H1 (cell line): ENCODE measurements at regions not wholly inside any gene's neighbourhood (a gene's known extent, or its start where the extent isn't known, plus 50 kb on each side); places are given as distances from the start of the nearest gene placed in this dataset.

ENCODE experiments used
- RAD21 ChIP-seq, 2 experiments: IDR thresholded peaks in 1 of 2; conservative IDR thresholded peaks in 1 of 2; 2 replicates each; pipeline ENCODE4 v1.6.1; 2011; ENCODE audit warnings: low read depth in 2 of 2, low read length in 2 of 2, improper control_type of control experiment in 1 of 2, inconsistent platforms in 1 of 2, mild to moderate bottlenecking in 1 of 2, moderate library complexity in 1 of 2
- SRF ChIP-seq: IDR thresholded peaks from 2 replicates; pipeline ENCODE4 v1.6.1; 2011; ENCODE audit warnings: mild to moderate bottlenecking, low read depth, low read length, moderate library complexity
- TF ChIP-seq, protein P1 (sequence below): fragments of 300-600 bp; sonication (generic); IDR thresholded peaks from 2 replicates; pipeline ENCODE4 v1.7.1; 2012; ENCODE audit warnings: low read length, moderate library complexity, mild to moderate bottlenecking, inconsistent platforms; ENCODE audit not compliant: insufficient replicate concordance
- TF ChIP-seq, protein P2 (sequence below): IDR thresholded peaks from 2 replicates; pipeline ENCODE4 v1.6.1; 2011; ENCODE audit warnings: low read depth, mild to moderate bottlenecking, low read length; ENCODE audit not compliant: insufficient read depth

DNA sequence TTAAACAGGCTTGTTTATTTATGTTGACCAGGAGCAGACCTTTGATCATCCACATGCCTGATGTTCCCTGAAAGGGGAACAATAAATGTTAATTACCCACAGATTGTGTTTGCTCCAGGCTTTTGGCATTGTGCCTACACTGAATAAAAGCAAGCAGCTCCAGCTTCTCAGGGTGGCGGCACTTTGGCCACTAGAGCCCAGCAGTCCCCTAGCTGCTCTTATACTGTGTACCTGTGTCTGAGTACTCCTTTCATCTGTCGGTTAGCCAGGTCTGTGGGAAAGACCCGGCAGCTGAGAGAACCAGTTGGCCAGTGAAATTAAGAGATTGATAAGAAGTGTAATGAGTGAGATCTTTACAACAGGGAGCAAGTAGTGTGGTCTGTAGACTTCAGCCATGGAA is 254.8 kb upstream of the FTMT start (continued):
- TF ChIP-seq, protein P1, sequence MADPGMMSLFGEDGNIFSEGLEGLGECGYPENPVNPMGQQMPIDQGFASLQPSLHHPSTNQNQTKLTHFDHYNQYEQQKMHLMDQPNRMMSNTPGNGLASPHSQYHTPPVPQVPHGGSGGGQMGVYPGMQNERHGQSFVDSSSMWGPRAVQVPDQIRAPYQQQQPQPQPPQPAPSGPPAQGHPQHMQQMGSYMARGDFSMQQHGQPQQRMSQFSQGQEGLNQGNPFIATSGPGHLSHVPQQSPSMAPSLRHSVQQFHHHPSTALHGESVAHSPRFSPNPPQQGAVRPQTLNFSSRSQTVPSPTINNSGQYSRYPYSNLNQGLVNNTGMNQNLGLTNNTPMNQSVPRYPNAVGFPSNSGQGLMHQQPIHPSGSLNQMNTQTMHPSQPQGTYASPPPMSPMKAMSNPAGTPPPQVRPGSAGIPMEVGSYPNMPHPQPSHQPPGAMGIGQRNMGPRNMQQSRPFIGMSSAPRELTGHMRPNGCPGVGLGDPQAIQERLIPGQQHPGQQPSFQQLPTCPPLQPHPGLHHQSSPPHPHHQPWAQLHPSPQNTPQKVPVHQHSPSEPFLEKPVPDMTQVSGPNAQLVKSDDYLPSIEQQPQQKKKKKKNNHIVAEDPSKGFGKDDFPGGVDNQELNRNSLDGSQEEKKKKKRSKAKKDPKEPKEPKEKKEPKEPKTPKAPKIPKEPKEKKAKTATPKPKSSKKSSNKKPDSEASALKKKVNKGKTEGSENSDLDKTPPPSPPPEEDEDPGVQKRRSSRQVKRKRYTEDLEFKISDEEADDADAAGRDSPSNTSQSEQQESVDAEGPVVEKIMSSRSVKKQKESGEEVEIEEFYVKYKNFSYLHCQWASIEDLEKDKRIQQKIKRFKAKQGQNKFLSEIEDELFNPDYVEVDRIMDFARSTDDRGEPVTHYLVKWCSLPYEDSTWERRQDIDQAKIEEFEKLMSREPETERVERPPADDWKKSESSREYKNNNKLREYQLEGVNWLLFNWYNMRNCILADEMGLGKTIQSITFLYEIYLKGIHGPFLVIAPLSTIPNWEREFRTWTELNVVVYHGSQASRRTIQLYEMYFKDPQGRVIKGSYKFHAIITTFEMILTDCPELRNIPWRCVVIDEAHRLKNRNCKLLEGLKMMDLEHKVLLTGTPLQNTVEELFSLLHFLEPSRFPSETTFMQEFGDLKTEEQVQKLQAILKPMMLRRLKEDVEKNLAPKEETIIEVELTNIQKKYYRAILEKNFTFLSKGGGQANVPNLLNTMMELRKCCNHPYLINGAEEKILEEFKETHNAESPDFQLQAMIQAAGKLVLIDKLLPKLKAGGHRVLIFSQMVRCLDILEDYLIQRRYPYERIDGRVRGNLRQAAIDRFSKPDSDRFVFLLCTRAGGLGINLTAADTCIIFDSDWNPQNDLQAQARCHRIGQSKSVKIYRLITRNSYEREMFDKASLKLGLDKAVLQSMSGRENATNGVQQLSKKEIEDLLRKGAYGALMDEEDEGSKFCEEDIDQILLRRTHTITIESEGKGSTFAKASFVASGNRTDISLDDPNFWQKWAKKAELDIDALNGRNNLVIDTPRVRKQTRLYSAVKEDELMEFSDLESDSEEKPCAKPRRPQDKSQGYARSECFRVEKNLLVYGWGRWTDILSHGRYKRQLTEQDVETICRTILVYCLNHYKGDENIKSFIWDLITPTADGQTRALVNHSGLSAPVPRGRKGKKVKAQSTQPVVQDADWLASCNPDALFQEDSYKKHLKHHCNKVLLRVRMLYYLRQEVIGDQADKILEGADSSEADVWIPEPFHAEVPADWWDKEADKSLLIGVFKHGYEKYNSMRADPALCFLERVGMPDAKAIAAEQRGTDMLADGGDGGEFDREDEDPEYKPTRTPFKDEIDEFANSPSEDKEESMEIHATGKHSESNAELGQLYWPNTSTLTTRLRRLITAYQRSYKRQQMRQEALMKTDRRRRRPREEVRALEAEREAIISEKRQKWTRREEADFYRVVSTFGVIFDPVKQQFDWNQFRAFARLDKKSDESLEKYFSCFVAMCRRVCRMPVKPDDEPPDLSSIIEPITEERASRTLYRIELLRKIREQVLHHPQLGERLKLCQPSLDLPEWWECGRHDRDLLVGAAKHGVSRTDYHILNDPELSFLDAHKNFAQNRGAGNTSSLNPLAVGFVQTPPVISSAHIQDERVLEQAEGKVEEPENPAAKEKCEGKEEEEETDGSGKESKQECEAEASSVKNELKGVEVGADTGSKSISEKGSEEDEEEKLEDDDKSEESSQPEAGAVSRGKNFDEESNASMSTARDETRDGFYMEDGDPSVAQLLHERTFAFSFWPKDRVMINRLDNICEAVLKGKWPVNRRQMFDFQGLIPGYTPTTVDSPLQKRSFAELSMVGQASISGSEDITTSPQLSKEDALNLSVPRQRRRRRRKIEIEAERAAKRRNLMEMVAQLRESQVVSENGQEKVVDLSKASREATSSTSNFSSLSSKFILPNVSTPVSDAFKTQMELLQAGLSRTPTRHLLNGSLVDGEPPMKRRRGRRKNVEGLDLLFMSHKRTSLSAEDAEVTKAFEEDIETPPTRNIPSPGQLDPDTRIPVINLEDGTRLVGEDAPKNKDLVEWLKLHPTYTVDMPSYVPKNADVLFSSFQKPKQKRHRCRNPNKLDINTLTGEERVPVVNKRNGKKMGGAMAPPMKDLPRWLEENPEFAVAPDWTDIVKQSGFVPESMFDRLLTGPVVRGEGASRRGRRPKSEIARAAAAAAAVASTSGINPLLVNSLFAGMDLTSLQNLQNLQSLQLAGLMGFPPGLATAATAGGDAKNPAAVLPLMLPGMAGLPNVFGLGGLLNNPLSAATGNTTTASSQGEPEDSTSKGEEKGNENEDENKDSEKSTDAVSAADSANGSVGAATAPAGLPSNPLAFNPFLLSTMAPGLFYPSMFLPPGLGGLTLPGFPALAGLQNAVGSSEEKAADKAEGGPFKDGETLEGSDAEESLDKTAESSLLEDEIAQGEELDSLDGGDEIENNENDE, result no peak
- TF ChIP-seq SRF (no peak), RAD21 (IDR thresholded peaks at IDR 0.05 in 1 of 2, conservative IDR thresholded peaks at IDR 0.05 in 1 of 2; ENCODE audit: low read depth in 2 of 2, low read length in 2 of 2) (no peak)
- TF ChIP-seq, protein P2, sequence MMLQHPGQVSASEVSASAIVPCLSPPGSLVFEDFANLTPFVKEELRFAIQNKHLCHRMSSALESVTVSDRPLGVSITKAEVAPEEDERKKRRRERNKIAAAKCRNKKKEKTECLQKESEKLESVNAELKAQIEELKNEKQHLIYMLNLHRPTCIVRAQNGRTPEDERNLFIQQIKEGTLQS, result no peak
